Activated naive CD8-positive, alpha-beta T cell treated with anti-CD3 and anti-CD28 coated beads for 36 hours (primary cell): ENCODE measurements at regions not wholly inside any gene's neighbourhood (a gene's known extent, or its start where the extent isn't known, plus 50 kb on each side); places are given as distances from the start of the nearest gene placed in this dataset.
"Not testable (repeated sequence)": the region's sequence is repeated elsewhere in the genome, so short reads cannot be mapped to it uniquely, and the experiment has no call there.

ENCODE experiments used
- DNase-seq: peaks from one replicate; pipeline ENCODE4 v3.0.0; 2021
- H3K27ac Mint-ChIP-seq: one replicate; pipeline ENCODE4 v1.8.0; 2022; ENCODE audit warnings: mild to moderate bottlenecking, moderate library complexity, mixed read lengths
- H3K27me3 Mint-ChIP-seq: one replicate; pipeline ENCODE4 v1.8.0; 2022; ENCODE audit warnings: mild to moderate bottlenecking, mixed read lengths
- H3K36me3 Mint-ChIP-seq: one replicate; pipeline ENCODE4 v1.8.0; 2021; ENCODE audit warnings: mild to moderate bottlenecking, mixed read lengths
- H3K4me1 Mint-ChIP-seq: one replicate; pipeline ENCODE4 v1.8.0; 2021; ENCODE audit warnings: mixed read lengths
- H3K4me3 Mint-ChIP-seq: one replicate; pipeline ENCODE4 v1.8.0; 2022; ENCODE audit warnings: mild to moderate bottlenecking, moderate library complexity, mixed read lengths
- H3K9me3 Mint-ChIP-seq: one replicate; pipeline ENCODE4 v1.8.0; 2022; ENCODE audit warnings: mixed read lengths

DNA sequence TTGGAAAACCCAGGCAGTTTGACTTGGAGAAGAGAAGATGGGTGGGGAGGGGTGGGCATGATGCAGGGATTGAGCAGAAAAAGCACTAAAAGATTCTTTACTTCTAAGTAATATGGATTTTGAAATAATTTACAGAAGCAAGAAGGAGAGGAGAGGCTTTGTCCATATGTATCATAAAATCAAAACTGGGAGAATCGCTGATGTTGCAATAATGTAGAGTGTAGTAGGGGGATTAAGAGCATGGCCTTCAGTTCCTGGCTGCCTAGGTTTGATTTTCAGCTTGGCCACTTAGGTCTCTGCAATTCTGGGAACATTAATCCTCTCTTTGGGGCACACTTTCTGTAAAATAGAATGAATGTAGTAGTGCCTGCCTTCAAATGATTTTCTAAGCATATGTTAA, 1760.4 kb upstream of the CELF4 start:
- DNase-seq, result no peak
- Mint-ChIP-seq H3K27me3 (no peaks in the 10 kb centered on the region), H3K36me3 (no peaks in the 10 kb centered on the region), H3K4me3 (no peak overlapping the region), H3K9me3 (no peaks in the 10 kb centered on the region), H3K27ac (no peak overlapping the region), H3K4me1 (no peaks in the 10 kb centered on the region)

DNA sequence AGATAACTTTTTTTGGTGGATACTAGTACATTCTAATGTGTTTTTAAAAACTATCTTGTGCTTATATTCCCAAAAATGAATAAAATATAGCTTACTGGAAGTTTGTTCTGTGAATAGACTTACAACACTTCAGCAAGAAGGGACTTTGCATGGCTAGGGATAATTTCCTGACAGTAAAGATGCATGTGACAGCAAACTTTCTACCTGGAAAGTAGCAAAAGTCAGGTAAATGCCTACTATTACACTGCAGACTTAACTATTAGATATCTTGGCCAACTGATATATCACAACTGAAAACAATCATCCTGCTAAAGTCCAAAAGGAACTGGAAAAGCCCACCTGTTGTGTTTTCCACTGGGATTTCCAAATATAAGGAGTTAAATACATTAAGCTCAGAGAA, 1753.5 kb upstream of the CELF4 start:
- H3K27ac Mint-ChIP-seq, result no peak overlapping the region
- H3K4me3 Mint-ChIP-seq, result no peak overlapping the region
- H3K27me3 Mint-ChIP-seq, result no peaks in the 10 kb centered on the region
- H3K4me1 Mint-ChIP-seq, result no peaks in the 10 kb centered on the region
- H3K36me3 Mint-ChIP-seq, result no peaks in the 10 kb centered on the region
- DNase-seq, result no peak
- H3K9me3 Mint-ChIP-seq, result no peaks in the 10 kb centered on the region

DNA sequence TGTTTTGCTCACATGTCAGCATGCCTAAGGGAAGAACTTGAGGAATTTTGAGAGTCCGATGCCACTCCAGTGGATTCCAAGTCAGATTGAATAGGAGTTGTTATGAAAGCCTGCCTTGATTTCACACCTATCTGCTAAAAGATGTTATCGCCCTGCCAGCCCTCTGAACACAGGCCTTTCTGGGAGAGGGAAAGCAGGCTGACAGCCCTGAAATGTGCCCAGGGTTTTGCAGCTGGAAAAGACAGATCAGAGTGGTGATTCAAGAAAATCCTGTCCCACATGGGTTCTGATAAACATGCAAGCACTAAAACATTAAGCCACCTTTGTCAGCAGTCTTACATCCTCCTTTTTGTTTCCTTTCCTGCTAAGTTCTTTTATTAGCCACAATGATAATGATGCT, 1752.9 kb upstream of the CELF4 start:
- Mint-ChIP-seq H3K4me1 (no peaks in the 10 kb centered on the region), H3K4me3 (no peak overlapping the region), H3K36me3 (no peaks in the 10 kb centered on the region), H3K9me3 (no peaks in the 10 kb centered on the region), H3K27ac (no peak overlapping the region), H3K27me3 (no peaks in the 10 kb centered on the region)
- no peak for DNase-seq

DNA sequence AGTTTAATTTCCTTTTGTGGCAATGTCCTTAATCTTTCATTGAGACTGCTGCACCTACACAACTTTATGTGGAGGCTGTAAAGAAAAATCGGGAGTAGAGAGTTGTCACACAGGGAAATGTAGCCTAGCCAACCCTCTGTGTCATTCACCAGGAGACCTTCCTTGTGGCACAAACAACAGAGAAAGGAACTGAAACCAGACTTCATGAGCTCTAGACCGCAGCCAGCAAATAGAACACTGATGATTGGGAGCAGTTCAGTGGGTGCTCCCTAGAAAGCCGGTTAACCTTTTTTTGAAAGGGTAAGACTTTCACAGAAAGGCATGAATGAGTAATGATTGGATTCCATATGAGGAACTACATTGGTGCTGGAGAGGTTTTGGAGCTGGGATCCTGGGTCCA, 1752.4 kb upstream of the CELF4 start:
- Mint-ChIP-seq H3K27me3 (no peaks in the 10 kb centered on the region), H3K36me3 (no peaks in the 10 kb centered on the region), H3K4me3 (no peak overlapping the region), H3K9me3 (no peaks in the 10 kb centered on the region), H3K4me1 (no peaks in the 10 kb centered on the region), H3K27ac (no peak overlapping the region)
- no peak for DNase-seq

DNA sequence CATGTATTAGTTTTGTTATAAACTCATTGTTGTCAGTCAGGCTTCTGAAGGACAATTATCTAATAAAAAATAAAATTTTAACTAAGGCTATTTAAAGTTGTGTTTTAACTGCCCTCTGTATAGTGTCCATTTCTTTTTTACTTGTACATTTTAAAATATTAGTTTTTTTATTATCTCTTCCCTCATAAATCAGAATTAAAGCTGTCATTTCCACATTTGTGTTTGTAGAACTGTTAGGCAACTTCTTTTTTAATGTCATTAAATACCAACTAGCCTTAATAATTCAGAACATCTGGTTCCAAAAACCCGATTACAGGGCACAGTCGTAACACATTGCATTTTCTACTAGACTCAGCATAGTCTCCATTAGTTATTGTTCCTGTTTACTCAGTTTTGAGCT, 1749.0 kb upstream of the CELF4 start:
- Mint-ChIP-seq H3K9me3 (no peaks in the 10 kb centered on the region), H3K27me3 (no peaks in the 10 kb centered on the region), H3K27ac (no peak overlapping the region), H3K4me1 (no peaks in the 10 kb centered on the region), H3K36me3 (no peaks in the 10 kb centered on the region), H3K4me3 (no peak overlapping the region)
- no peak for DNase-seq

DNA sequence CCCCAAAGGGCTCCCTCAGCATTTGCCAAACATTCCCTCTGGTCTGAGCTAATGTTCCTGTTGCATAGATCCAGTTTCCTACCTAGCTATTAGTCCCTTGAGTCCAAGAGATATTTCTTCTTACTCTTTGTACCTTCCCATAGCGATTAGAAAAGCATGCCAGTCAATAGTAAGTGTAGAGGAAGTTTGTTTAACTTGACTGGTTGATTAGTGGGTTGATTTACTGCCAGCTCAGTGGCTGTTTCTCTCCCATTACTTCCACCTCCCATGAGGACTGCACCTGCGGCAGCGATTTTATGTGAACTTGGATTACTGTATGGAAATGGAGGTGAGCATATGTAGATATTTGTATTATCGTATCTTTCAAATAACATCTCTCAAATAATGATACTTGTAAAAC, 1748.4 kb upstream of the CELF4 start:
- Mint-ChIP-seq H3K4me3 (no peak overlapping the region), H3K4me1 (no peaks in the 10 kb centered on the region), H3K9me3 (no peaks in the 10 kb centered on the region), H3K27me3 (no peaks in the 10 kb centered on the region), H3K27ac (no peak overlapping the region), H3K36me3 (no peaks in the 10 kb centered on the region)
- no peak for DNase-seq

DNA sequence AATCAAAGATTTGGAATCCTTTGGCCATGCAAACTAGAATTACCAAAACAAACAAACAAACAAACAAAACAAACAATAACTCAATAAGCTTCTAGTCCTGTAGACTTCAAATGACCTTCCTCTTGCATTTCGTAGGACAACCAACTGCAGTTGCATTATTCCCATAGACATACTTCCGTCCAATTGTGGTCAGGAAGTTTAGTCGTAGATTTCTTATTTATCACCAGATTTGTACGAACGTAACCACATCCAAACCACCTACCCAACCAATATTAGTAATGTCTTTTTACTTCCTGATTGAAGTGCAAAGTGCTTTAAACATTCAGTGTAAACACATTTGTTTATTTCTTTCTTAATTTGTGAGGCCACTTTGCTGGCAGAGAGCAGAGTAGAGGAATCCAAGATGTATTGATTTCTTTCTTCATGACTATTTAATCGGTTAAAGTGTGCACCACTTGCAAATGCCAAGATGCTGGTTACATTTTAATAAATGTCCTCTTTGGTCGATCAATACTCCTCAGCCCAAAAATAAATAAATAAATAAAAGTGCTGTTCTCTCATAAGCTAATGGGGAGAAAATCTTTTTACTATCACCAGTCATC, 1745.6 kb upstream of the CELF4 start:
- H3K27ac Mint-ChIP-seq, result no peak overlapping the region
- H3K36me3 Mint-ChIP-seq, result no peaks in the 10 kb centered on the region
- no peaks in the 10 kb centered on the region for H3K9me3 Mint-ChIP-seq
- H3K4me1 Mint-ChIP-seq, result no peaks in the 10 kb centered on the region
- DNase-seq, result no peak
- no peaks in the 10 kb centered on the region for H3K27me3 Mint-ChIP-seq
- no peak overlapping the region for H3K4me3 Mint-ChIP-seq

DNA sequence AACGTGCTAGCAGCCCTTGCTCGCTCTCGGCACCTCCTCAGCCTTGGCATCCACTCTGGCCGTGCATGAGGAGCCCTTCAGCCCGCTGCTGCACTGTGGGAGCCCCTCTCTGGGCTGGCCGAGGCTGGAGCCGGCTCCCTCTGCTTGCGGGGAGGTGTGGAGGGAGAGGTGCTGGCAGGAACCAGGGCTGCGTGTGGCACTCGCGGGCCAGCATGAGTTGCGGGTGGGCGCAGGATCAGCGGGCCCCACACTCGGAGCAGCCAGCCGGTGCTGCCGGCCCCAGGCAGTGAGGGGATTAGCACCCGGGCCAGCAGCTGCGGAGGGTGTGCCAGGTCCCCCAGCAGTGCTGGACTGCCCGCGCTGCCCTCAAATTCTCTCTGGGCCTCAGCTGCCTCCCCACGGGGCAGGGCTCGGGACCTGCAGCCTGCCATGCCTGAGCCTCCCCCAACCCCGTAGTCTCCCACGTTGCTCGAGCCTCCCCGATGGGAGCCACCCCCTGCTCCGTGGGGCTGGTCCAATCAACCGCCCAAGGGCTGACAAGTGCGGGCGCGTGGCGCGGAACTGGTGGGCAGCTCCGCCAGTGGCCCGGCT, 1743.4 kb upstream of the CELF4 start:
- H3K36me3 Mint-ChIP-seq, DNase-seq, H3K27ac Mint-ChIP-seq, H3K4me3 Mint-ChIP-seq, H3K27me3 Mint-ChIP-seq, H3K9me3 Mint-ChIP-seq, H3K4me1 Mint-ChIP-seq: not testable (repeated sequence)

DNA sequence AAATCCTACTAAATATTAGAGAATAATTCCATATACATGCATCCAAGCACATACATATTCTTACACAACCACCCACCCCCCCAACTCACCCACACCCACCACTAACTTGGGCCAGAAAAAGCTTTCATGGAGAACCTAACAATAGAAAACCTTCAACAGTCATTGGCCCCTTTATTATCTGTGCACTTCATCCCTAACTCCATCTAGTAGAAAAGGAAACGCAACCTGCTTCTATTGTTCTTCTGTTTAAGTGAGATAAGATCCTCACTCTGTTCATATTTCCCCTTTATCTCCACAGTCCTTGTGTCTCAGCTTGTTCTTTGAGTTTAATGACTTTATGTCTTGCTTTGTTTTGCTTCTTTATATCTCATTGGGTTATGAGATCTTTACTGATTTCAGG, 1740.2 kb upstream of the CELF4 start:
- no peaks in the 10 kb centered on the region for H3K9me3 Mint-ChIP-seq
- no peaks in the 10 kb centered on the region for H3K36me3 Mint-ChIP-seq
- no peaks in the 10 kb centered on the region for H3K4me1 Mint-ChIP-seq
- no peak overlapping the region for H3K27ac Mint-ChIP-seq
- H3K4me3 Mint-ChIP-seq, result no peak overlapping the region
- DNase-seq, result no peak
- no peaks in the 10 kb centered on the region for H3K27me3 Mint-ChIP-seq

DNA sequence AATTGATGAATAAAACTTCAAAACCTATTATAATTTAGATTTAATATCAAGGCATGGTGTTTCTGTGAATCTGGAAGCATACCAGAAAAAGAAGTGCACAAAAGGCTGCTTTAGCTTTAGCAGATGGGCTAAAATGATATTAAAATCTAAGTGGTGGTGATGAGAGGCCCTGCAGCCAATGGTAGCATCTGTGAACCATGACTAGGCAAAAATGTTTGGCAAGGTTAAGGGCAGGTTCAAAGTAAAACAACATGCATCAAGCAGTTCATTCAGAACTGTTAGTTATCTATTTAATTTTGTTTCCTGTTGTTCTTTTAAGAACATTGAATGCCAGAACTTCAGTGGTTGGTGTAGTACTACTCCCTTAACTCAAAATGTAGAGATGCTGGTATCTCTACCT, 1736.9 kb upstream of the CELF4 start:
- no peaks in the 10 kb centered on the region for H3K36me3 Mint-ChIP-seq
- no peaks in the 10 kb centered on the region for H3K9me3 Mint-ChIP-seq
- no peak overlapping the region for H3K4me3 Mint-ChIP-seq
- H3K27ac Mint-ChIP-seq, result no peak overlapping the region
- DNase-seq, result no peak
- no peaks in the 10 kb centered on the region for H3K4me1 Mint-ChIP-seq
- no peaks in the 10 kb centered on the region for H3K27me3 Mint-ChIP-seq

DNA sequence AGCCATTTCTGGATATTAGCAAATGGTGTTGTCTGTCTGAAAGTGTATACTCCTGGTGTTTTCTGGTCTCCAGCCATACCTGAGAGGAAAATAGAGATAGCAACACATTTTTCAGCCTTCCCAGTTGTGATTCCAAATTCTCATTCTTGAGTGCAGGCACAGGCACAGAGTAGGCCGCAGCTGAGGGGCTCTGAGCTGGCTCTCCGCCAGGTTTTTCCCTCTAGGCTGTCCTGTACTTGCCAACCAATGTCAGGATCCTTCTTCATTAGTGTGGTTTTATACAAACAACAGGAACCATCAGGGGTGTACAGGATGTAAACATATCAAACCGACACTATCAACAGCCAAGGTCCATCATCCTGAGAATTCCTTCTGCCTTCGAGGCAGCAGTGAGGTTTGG, 1733.6 kb upstream of the CELF4 start:
- no peaks in the 10 kb centered on the region for H3K27me3 Mint-ChIP-seq
- H3K27ac Mint-ChIP-seq, result no peak overlapping the region
- H3K4me1 Mint-ChIP-seq, result no peaks in the 10 kb centered on the region
- no peak for DNase-seq
- no peaks in the 10 kb centered on the region for H3K36me3 Mint-ChIP-seq
- no peak overlapping the region for H3K4me3 Mint-ChIP-seq
- no peaks in the 10 kb centered on the region for H3K9me3 Mint-ChIP-seq

DNA sequence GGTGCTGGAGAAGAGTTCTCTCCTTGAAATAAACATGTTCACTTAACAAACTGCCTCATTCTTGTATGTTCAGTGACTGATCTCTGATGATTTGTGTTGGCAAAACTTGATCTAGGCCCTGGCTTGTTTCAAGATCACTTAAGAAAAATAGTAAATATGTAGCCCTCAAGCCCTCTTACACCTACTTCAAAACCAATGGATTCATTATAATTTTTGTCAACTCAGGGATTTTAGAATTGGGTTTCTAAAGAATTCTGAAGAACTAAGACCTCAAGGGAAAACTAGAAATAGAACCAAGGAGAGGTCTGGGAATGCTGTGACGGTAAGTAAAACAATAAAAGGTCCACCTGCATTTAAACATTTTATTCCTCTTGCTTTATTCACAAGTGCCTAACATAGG, 1731.6 kb upstream of the CELF4 start:
- Mint-ChIP-seq H3K27ac (no peak overlapping the region), H3K4me1 (no peaks in the 10 kb centered on the region), H3K36me3 (no peaks in the 10 kb centered on the region)

DNA sequence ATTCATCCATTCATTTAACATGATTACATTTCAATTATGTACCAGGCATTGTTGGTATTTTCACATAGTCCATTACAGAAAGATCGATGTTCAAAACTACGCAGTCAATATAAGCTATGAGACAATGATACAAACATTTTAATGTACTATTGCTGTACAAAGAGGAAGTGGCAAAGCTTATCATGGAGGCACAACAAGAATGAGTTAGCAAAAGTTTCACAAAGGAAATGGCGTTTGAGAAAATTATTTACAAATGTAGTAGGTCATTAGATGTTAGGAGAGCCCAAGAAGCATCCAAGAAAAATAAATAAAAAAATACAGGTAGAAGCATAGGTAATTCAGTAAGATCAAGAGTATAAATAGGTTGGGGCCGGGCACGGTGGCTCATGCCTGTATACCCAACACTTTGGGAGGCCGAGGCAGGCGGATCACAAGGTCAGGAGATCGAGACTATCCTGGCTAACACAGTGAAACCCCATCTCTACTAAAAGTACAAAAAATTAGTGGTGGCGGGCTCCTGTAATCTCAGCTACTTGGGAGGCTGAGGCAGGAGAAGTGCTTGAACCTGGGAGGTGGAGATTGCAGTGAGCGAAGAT, 1730.8 kb upstream of the CELF4 start:
- H3K4me3 Mint-ChIP-seq, result no peak overlapping the region
- H3K4me1 Mint-ChIP-seq, result no peaks in the 10 kb centered on the region
- no peak for DNase-seq
- H3K27me3 Mint-ChIP-seq, result no peaks in the 10 kb centered on the region
- H3K27ac Mint-ChIP-seq, result no peak overlapping the region
- H3K9me3 Mint-ChIP-seq, result no peaks in the 10 kb centered on the region
- H3K36me3 Mint-ChIP-seq, result no peaks in the 10 kb centered on the region

More for the DNA sequence above, 1731.6 kb upstream of the CELF4 start:
- no peak overlapping the region for H3K4me3 Mint-ChIP-seq
- H3K9me3 Mint-ChIP-seq, result no peaks in the 10 kb centered on the region
- no peaks in the 10 kb centered on the region for H3K27me3 Mint-ChIP-seq
- DNase-seq, result no peak

DNA sequence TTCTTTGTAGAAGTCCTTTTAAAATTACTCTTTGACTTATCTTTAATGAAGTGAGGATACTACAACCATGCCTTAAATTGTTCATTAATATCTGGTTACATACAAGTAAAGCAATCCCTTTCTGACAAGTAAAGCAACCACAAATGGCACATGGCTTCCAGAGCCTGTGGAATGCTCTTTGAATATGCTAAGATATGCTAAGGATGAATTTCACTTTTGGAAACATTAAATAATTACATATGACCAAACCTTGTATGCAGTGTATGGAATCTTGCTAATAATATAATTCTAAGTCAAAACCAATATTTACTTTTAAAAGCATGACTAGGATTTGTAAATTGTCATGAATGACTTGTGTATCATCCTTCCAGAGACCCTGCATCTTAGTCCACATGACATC, 1711.2 kb upstream of the CELF4 start:
- Mint-ChIP-seq H3K27ac (no peak overlapping the region), H3K9me3 (no peaks in the 10 kb centered on the region), H3K27me3 (no peaks in the 10 kb centered on the region), H3K36me3 (no peaks in the 10 kb centered on the region), H3K4me1 (no peaks in the 10 kb centered on the region), H3K4me3 (no peak overlapping the region)
- no peak for DNase-seq

DNA sequence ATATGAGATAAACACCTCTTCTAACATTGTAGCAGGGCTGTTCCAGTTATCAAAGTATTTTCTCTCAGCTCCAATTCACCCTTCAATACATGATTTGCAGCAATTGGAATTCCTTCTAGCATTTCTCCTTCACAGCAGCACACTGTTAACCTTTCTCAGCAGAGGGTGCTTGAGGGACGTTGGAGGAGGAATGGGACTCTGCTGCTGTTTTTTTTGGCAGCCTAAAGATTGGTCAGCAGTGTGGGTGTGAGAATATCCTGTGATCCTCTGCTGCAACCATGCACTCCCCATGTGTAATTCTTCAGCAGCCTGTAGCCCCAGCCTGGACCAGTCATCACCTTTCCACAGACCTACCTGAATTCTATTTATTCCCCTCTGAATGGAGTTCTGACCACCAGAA, 1708.9 kb upstream of the CELF4 start:
- no peak for DNase-seq
- Mint-ChIP-seq H3K36me3 (no peaks in the 10 kb centered on the region), H3K4me3 (no peak overlapping the region), H3K27me3 (no peaks in the 10 kb centered on the region), H3K27ac (no peak overlapping the region), H3K4me1 (no peaks in the 10 kb centered on the region), H3K9me3 (no peaks in the 10 kb centered on the region)

DNA sequence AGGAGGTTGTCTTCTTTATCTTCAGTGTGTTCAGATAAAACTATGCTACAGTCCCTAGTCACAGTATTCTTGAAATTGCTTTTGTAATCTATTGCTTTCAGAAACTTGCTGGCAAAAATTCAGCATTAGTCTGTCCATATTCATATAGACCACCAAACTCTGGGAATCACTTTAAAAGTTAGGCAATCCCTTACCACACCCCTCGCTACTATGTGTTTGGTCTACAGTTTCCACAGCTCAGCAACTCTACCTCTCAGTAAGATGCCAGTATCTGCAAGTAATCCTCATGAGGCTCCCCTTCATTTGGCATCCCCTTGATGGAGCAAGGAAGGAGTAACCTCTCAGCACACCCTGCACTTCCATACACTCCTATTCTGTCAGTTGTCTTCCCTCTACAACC, 1706.6 kb upstream of the CELF4 start:
- no peak overlapping the region for H3K4me3 Mint-ChIP-seq
- H3K36me3 Mint-ChIP-seq, result no peaks in the 10 kb centered on the region
- H3K4me1 Mint-ChIP-seq, result no peaks in the 10 kb centered on the region
- H3K9me3 Mint-ChIP-seq, result no peaks in the 10 kb centered on the region
- DNase-seq, result no peak
- no peak overlapping the region for H3K27ac Mint-ChIP-seq
- H3K27me3 Mint-ChIP-seq, result no peaks in the 10 kb centered on the region
